Choroid plexus epithelial cell (primary cell): ENCODE measurements at regions not wholly inside any gene's neighbourhood (a gene's known extent, or its start where the extent isn't known, plus 50 kb on each side); places are given as distances from the start of the nearest gene placed in this dataset.

Source experiments
- DNase-seq: peaks from one replicate; pipeline ENCODE4 v3.0.0-alpha.2; 2010; ENCODE audit warnings: low read depth
- H3K4me3 ChIP-seq: 2 replicates; pipeline ENCODE4 v1.5.1; 2011; ENCODE audit warnings: low read depth, mild to moderate bottlenecking, control low read depth, low read length, moderate library complexity
- CTCF ChIP-seq: conservative IDR thresholded peaks from 2 replicates; pipeline ENCODE4 v1.5.1; 2011; ENCODE audit warnings: low read depth, mild to moderate bottlenecking, control low read depth, inconsistent platforms, low read length, moderate library complexity

DNA sequence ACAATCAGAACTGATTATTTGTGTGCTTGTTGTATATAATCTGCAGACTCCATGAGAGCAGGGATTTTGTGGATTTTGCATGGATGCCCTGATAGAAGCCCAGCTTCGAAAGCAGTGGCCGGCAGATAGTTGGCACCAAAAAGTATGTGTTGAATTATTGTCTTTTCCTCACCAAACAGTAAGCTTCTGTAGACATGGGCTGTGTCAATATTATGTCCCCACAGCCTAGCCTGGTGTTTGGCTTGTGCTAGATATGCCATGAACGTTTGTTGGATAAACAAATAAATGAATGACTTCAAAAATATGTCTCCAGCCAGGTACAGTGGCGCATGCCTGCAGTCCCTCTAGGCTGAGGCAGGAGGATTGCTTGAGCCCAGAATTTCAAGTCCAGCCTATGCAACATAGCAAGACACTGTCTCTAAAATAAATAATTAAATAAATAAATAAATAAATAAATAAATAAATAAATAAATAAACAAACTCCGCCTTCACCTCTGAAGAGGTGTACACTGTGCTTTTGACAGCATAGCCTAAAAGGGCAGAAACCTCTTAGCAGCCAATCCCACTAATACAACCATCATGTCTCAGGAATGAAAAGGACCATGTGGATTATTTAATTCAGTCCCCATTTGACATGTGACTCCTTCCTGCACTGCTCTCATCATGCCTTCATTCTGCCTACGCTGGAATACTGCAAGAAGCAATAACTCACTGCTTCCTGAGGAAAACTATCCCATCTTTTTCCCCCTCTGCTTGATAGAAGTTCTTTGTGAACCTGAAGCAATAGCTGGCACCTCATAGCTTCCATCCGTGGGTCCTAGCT, 335.2 kb downstream of the FBXW7 start:
- H3K4me3 ChIP-seq, result no peak overlapping the region
- TF ChIP-seq CTCF, result no peak
- no peak for DNase-seq

GRCh38 chr4:152197211-152197610, 338.7 kb downstream of the FBXW7 start:
- no peak for DNase-seq
- H3K4me3 ChIP-seq, result no peak overlapping the region
- TF ChIP-seq CTCF, result no peak

DNA sequence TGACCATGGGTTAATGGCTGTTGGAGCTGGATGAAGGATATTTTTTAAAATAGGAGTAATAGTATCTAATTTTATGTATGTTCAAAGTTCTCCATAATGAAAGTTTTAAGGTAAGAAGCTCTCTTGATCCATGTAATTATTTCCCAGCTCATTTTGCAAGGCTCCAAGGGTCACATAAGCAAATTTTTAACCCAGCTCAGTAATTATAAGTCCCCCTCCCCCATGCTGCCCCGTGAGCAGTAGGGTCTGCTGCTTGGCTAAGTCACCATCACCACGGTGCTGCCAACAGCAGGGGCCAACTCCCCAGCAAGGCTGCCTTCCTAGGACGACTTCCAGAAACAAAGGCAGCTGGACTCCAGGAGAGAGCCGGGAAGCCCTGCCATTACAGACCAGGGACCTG, 340.0 kb downstream of the FBXW7 start:
- no peak for DNase-seq
- no peak for TF ChIP-seq CTCF
- H3K4me3 ChIP-seq, result no peak overlapping the region

DNA sequence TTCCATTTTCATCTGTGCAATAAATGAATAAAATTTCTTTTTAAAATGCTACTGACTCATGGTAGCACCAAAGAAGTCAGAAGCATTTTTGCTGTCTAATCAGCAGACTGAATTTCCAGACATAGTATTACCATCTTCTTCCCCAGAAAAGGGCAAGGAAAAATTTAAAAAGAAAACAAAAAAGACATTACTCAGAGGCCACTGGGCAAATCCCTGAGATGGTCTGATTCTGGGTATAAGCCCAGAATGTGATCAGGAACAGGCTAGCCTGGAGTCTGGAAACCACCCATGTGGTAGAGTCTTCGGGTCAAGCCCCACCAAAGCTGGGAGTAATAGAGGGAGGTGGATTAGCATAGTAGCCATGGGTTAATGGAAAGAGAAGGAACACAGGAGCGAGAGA, 342.8 kb downstream of the FBXW7 start:
- H3K4me3 ChIP-seq, result no peak overlapping the region
- no peak for TF ChIP-seq CTCF
- no peak for DNase-seq

DNA sequence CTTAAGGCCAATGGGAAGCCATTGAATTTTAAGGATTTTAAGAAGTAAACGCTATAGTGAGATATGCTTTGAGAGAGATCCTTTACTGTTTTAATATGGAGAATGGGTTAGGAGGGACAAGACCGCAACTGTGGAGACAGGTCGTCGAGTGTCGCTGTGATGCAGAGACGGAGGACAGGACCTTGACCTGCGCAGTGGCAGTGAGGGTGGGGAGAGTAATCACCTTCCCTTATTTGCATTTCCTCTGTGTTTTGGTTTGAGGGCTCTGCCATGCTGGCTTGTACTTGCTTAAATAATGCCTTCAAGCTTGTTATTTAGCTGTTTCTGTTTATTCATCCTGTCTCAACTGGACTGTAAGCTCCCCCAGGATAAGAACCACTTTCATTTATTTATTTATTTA, 345.0 kb downstream of the FBXW7 start:
- no peak for DNase-seq
- TF ChIP-seq CTCF, result no peak
- H3K4me3 ChIP-seq, result no peak overlapping the region

DNA sequence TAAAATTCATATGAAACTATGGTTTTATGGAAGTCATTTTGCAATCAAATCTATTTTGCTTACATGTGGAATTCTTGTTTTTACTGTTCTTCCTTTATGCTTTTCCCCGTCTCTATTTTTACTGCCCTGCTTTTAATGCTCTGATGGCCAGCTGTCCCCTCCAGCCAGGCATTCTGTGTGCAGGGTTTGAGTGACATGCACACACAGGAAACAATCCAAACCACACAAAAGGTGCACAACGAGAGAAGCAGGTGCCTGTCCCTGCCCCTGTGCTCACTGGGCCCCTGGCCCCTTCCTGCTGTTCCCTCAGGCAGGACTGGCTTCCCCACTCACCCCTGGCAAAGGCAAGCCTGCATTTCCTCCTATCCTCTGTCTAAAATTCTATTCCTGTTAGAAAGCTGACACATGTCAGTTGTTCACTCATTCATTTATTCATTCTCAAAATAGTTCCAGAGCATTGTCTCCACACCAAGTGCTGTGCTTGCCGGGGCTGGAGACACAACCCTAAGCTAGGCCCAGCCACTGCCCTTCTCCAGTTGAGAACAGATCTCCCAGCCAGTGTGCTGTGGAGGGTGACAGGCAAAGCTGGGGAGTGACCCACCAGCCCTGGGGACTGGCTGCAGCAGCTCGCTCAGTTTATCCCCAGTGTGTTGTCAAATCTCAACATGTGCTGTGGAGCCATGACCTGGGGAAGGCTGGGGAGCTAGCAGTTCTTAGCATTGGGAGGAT, 346.3 kb downstream of the FBXW7 start:
- no peak for DNase-seq
- no peak for TF ChIP-seq CTCF
- H3K4me3 ChIP-seq, result no peak overlapping the region

DNA sequence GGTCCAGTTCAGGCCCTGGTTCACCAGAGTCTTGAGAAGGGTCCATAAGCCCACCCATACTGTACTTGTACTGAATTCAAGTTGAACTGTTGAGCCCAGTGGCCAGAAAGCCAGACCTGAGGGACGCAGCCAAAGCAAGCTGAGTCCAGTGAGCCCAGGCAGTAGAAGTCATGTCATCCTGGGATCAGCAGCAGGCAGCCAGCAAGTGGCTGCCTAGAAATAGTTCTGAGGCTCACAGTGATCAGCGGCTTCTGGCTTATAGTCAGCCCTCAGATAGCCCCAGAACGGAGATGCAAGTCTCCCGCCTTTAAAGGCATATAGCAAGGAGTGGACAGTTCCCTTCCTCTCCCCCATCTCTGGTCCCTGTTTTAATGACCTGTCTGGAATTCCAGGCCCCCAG, 347.1 kb downstream of the FBXW7 start:
- no peak overlapping the region for H3K4me3 ChIP-seq
- TF ChIP-seq CTCF, result no peak
- no peak for DNase-seq
